ENCODE measurements at regions not wholly inside any gene's neighbourhood (a gene's known extent, or its start where the extent isn't known, plus 50 kb on each side); places are given as distances from the start of the nearest gene placed in this dataset.

GRCh38 chr3:75886971-75887526 is 101.7 kb upstream of the ZNF717 start:
- TF ChIP-seq CTCF (IDR thresholded peaks at IDR 0.05) (no peak), EZH2 (IDR thresholded peaks at IDR 0.05; ENCODE audit: borderline replicate concordance, insufficient read depth, low read depth, low read length, poor library complexity, severe bottlenecking) (no peak)
